Tibial nerve (tissue), 4 donors: ENCODE measurements at regions not wholly inside any gene's neighbourhood (a gene's known extent, or its start where the extent isn't known, plus 50 kb on each side); places are given as distances from the start of the nearest gene placed in this dataset.

Experiments
- EP300 ChIP-seq, 2 donors: sonication (generic); formaldehyde crosslinking; IDR thresholded peaks; one replicate each; pipeline ENCODE4 v1.6.1; 2017; ENCODE audit warnings: antibody characterized with exemption in 2 of 2, mild to moderate bottlenecking in 1 of 2
- POLR2A ChIP-seq, 2 donors: fragments of 450-650 bp; IDR thresholded peaks; one replicate each; pipeline ENCODE4 v1.6.1; 2017; ENCODE audit warnings: antibody characterized with exemption in 2 of 2, mild to moderate bottlenecking in 2 of 2, moderate library complexity in 2 of 2
- TF ChIP-seq, protein P1 (sequence below), 5 experiments: fragments of 200-600 bp in 3 of 5; fragments of 450-650 bp in 2 of 5; sonication (generic) in 3 of 5; IDR thresholded peaks; one replicate each; pipeline ENCODE4 v1.5.1; 2016 to 2019; ENCODE audit warnings: antibody characterized with exemption in 5 of 5, mild to moderate bottlenecking in 3 of 5, moderate library complexity in 2 of 5

DNA sequence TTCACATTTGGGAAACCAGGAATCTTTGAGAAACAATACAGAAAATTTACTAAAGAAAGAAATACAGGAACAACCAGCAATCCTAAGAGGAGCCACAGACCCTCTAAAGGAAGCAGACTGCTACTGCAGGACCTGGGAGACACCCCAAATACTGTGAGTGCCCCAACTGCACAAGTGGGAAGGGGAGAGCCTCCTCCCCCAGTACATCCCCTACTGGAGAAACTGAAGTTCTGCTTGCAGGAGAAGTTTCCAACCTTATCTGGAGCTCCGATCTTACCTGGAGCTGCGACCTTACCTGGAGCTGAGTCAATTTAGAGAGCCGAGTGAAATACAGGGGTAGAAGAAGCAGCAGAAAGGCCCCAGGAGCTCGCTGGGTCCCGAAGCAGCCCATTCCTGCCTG, 236.4 kb upstream of the SPRY2 start:
- TF ChIP-seq, protein P1, sequence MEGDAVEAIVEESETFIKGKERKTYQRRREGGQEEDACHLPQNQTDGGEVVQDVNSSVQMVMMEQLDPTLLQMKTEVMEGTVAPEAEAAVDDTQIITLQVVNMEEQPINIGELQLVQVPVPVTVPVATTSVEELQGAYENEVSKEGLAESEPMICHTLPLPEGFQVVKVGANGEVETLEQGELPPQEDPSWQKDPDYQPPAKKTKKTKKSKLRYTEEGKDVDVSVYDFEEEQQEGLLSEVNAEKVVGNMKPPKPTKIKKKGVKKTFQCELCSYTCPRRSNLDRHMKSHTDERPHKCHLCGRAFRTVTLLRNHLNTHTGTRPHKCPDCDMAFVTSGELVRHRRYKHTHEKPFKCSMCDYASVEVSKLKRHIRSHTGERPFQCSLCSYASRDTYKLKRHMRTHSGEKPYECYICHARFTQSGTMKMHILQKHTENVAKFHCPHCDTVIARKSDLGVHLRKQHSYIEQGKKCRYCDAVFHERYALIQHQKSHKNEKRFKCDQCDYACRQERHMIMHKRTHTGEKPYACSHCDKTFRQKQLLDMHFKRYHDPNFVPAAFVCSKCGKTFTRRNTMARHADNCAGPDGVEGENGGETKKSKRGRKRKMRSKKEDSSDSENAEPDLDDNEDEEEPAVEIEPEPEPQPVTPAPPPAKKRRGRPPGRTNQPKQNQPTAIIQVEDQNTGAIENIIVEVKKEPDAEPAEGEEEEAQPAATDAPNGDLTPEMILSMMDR (IDR thresholded peaks at IDR 0.05) = no peak
- TF ChIP-seq POLR2A (IDR thresholded peaks at IDR 0.05) = no peak
- TF ChIP-seq EP300 (IDR thresholded peaks at IDR 0.05) = no peak
